NCI-H187 (cell line): ENCODE measurements at regions not wholly inside any gene's neighbourhood (a gene's known extent, or its start where the extent isn't known, plus 50 kb on each side); places are given as distances from the start of the nearest gene placed in this dataset.

Experiments
- DNase-seq, 2 experiments: peaks; one replicate each; lab custom pipeline; 2025; lab: John Stamatoyannopoulos, UW

- no peak for DNase-seq
Measured at GRCh38 chr10:20726381-20726780, 170.7 kb downstream of the NEBL start.

- no peak for DNase-seq
Measured at GRCh38 chr10:20714979-20715378, 182.1 kb downstream of the NEBL start.

DNA sequence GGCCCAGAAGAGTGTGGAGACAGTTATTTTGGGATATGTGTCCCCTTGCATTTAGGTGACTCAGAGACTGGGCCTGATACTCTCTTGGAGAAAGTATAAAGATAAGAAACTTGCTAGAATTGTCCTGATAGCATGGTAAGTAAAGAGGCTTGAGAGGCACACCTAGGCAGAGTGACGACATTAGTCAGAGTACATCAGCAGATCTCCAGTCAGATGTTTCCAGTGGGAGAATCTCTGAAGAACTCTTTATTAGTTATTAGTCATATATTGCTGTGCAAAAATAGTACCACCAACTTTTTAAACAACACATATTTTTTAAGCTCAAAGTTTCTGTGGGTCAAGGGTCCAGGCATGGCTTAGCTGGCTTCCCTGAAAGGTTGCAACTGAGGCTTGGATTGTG is 182.6 kb downstream of the NEBL start:
- no peak for DNase-seq

DNA sequence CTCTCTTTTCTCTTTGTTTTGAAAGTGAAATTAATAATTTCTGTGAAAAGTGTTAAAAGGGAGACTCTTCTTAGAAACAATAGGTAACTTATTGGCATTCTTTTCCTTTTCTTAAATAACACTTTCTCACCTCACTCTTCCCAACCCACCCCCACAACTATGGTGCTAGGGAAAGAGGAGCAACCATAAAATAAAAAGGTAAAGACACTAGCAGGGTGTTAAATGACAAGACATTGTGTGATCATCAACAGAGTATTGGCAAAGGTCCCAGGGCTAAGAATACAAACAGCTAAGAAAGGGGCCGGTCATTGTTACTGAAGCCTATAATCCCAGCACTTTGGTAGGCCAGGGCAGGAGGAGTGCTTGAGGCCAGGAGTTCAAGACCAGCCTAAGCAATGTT is 183.7 kb downstream of the NEBL start:
- DNase-seq, result no peak

DNA sequence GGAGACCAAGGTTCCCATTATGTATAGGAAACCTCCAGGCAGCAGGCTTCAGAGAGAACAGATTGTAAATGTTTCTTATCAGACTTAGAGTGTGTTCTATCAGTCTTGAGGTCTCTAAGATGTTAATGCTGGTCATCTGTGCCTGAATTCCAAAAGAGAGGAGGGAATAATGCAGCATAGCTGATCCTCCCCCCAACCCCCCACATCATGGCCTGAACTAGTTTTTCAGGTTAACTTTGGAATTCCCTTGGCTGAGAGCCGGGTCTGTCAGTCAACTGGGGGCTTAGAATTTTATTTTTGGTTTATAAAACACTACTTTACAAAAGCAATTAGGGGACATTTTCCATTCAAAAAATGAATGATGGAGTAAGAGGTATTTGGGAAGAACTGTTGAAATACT is 184.3 kb downstream of the NEBL start:
- DNase-seq, result no peak

DNA sequence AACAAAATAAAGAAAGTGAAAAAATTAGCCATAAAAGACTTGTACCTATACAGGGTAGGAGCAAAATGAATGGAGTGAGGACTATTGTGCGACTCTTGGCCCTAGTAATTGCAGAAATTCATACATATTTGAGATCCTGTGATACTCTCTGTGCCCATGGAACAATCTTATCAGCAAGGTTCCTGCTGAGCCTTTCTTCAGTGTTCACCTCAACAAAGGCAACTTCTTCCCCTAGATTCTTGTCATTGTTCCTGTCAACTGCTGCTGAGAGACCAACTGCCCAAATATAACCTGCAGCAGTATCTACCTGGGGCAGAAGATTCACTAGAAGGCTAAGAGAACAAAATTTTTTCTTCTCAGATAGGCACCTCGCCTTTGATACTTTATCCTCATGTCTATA is 187.4 kb downstream of the NEBL start:
- no peak for DNase-seq

DNA sequence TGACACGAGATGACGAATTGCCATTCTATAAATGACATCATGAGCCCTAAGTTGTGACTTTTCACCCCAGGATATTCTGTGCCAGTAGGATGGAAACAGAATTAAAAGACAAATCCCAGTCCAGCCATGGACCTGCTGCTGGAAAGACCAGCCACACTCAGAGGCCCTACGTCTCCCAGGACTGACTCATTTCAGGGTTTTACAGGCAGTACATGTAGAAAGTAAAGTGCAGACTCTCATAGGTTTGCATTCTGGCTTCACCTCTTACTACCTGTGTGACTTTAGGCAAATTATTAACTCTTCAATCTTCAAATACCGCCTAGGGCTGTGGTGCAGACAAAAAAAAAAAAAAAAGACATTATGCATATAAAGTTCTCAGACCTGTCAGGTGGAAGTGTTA is 188.8 kb downstream of the NEBL start:
- DNase-seq, result no peak

DNA sequence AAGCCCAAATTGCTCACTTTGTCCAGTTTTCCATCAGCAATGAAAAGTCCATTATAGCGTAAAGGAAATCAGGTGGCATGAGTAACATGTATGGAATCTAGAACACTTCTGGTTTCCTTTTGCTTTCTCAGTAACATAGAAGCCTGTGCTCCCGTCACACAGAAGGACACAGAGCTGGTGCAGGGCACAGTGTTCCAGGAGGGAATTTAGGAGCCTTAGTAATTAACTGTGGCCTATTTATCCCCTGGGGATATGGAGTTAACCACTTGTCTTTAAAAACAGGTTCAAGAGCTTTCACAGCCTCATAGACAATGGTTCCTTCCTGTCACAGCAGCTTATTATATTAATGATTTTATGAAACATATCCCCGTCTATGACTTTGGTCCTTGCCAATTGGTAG is 189.9 kb downstream of the NEBL start:
- no peak for DNase-seq

- DNase-seq, result no peak
Measured at GRCh38 chr10:20698837-20699236, 198.3 kb downstream of the NEBL start.

- no peak for DNase-seq
Measured at GRCh38 chr10:20694296-20694695, 202.8 kb downstream of the NEBL start.

DNA sequence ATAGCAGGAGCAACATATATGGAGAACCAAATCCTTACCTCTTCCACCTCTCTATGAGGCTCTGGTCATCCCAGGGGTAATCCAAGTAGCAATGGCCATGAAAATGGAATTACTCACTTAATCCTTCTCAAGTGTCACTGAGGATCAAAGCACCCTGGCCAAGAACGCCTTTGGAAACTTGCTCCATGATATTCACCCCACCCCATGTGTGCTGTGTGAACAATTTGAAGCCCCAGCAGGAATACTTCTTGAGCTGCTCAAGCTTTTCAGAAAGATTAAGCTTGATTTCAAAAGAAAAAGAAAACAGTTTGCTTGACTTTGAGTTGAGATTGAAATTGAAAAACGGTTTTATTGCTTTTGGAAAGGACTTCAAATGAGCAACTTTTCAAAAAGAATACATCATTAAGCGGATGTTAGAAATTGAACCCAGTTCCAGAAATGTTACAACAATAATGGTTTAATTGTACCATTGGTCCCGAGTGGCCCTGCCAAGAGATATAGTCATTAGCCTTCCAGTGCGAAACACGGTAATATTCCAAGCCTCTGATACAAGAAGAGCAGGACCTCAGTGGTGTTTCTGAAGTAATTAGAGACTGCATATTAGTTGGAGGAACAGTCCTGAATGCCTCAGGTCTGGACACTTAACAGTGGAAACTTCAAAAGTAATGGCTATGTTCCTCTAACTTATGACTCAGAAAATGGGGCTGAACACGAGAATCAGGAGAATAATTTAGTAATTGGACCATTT is 208.1 kb downstream of the NEBL start:
- no peak for DNase-seq

DNA sequence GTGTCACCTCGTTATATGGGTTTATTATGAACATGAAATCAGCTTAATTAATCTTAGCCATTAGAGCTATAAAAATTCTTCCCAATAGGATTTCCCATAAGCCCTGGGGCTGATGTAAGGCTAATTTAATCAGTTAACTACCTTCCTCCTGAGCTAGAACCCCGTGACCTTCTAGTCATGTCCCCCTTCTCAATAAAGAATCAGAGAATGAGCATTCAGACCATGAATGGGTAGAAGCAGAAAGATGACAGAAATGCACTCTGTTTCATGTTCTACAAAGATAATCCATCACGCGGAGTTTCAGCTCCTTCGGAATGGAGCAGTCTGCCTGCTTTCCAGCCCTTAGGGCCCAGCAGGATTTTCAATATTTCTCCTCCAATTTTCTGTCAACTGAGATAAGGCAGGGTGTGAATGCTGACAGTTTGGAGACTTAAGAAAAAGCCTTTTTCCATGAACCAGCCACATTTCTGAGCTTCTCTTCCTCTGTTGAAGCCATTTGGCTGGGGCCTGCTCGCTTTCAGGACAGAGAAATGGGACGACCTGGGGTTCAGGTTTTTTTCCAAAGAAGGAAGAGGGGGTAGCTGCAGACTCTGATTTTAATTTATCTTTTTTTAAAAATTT is 211.0 kb downstream of the NEBL start:
- no peak for DNase-seq

DNA sequence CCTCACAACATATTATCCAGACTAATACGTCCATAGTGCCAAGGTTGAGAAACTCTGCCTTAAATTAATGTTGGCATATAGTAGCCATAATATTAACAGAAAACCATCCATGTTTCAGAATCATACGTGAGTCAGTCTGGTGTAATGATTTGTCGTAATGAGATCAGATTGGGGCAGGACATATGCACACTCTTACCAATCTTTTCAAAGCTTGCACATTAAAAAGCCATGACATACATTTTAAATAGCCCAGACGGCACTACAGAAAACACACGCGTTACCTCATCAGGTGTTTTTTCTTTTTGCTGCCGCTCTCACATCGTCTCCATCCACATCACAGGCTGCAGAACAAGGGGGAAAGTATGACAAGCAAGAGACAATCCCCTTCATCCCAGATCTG is 211.6 kb downstream of the NEBL start:
- DNase-seq, result no peak

DNA sequence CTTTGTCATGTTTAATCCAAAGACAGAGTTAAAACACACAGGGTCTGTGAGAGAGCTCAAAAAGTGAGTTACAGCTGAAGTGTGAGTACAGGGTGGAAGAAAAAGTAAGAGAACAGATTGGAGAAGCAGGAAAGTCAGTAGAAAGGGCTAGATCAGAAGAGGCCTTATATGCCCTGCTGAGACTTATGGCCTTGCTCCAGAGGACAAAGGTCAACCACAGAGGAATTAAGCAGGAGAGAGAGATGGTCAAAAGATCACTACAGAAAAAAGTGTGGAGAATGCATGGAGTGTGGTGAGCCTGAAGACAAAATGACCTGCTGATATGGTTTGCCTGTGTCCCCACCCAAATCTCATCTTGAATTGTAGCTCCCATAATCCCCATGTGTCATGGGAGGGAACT is 213.8 kb downstream of the NEBL start:
- DNase-seq, result no peak

- DNase-seq, result no peak
Measured at GRCh38 chr10:20682782-20683181, 214.3 kb downstream of the NEBL start.

DNA sequence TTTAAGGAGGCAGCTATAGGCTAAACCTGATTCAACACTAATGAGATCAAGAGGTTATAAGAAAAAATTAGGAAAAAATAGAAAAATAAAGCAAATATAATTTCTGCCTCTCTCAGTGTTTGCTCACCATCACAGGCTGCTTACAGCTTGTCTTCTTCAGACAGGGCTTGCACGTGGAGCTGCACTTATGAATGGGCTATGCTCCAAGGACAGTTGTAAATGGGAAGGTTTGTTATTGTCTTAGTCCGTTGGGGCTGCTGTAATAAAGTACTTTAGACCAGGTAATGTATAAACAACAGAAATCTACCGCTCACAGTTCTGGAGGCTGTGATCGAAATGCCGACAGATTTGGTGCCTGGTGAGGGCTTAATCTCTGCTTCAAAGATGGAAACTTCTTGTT is 219.8 kb downstream of the NEBL start:
- no peak for DNase-seq

DNA sequence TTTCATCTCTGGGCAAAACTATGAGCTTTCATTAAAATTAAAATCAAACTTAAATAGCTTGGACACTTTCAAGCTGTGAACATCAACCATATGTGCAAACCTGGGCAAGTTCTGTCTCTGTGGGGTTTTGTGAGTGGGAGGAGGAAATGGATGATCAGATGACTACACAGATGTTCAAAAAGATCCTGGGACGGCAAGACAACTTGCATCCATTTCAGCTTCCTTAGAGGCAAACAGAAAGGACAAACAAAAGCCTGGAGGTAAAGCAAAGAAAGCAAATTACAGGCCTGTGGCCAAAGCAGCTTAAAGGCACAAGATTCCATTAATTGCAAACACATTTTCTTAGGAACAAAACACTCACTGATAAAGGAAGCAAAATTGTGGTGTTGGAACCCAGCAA is 222.2 kb downstream of the NEBL start:
- DNase-seq, result no peak

GRCh38 chr10:20673175-20673574 is 223.9 kb downstream of the NEBL start:
- DNase-seq, result no peak

- DNase-seq, result no peak
Measured at GRCh38 chr10:20672741-20673140, 224.4 kb downstream of the NEBL start.

DNA sequence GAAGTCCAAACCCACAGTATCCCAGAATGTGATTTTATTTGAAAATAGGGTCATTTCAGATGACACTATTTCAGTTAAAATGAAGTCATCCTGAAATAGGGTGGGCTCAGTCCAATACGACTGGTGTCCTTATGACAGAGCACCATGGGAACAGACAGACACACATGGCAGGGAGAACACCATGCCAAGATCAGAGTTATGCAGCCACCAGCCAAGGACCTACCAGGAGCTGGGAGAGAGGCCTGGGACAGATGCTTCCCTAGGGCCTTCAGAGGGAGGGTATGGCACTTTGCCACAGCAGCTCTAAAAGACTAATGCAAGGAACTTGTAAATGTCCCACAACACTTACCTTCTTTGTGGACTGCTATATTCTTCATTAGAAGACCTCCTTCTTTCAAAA is 226.5 kb downstream of the NEBL start:
- DNase-seq, result no peak

DNA sequence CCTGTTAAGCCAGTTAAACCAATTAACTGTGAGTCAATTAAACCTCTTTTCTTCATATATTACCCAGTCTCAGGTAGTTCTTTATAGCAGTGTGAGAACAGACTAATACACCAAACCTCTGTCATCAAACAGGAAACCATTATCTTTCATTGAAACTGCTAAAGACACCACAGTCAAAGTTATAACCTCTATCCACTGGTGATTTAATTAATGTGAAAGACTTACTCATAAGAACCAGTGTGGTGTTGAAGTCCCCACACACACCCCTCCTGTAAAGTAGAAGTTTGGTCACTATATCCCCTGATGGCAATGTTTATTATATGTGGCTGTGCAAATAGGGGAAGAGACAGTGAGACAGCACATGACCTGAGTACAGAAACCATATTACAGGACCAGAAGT is 228.1 kb downstream of the NEBL start:
- no peak for DNase-seq

GRCh38 chr10:20662742-20663141 is 234.4 kb downstream of the NEBL start:
- DNase-seq, result no peak

DNA sequence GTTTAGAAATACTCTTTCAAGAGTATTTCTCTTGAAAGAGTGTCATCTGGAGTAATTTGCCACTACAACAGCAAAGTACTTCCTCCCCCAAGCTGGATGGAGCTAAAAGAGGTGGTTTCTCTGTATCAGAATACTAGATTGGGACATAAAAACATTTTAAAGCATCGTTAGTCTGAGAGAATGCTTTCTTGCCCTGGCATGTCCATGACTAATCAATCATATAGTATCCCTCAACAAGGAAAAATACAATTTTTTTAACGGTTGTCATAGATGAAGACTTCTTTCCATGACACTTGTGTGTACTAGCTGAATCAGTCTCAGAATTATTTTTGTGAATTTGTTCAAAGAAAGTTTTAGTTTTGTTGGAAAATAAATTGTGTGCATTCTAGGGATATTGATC is 237.9 kb downstream of the NEBL start:
- no peak for DNase-seq

DNA sequence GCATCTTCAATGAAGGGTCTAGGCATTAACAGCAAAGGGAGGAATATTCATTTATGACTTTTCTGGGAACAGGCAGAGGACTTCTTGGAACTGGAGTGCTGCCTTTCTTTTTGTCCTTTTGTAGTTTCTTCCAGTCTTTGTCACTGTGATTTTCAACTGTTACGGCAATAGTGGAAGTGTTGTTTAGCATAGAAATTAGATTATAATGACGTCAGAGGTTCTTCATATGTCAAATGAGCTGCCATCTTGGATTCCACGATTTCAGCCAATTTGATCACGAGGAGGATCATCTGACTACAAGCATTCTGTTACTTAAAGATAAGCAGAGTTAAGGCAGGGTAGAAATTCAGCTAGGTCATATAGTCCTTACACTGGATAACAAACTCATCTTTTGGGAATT is 239.0 kb downstream of the NEBL start:
- DNase-seq, result no peak
